ENCODE measurements at regions not wholly inside any gene's neighbourhood (a gene's known extent, or its start where the extent isn't known, plus 50 kb on each side); places are given as distances from the start of the nearest gene placed in this dataset.

DNA sequence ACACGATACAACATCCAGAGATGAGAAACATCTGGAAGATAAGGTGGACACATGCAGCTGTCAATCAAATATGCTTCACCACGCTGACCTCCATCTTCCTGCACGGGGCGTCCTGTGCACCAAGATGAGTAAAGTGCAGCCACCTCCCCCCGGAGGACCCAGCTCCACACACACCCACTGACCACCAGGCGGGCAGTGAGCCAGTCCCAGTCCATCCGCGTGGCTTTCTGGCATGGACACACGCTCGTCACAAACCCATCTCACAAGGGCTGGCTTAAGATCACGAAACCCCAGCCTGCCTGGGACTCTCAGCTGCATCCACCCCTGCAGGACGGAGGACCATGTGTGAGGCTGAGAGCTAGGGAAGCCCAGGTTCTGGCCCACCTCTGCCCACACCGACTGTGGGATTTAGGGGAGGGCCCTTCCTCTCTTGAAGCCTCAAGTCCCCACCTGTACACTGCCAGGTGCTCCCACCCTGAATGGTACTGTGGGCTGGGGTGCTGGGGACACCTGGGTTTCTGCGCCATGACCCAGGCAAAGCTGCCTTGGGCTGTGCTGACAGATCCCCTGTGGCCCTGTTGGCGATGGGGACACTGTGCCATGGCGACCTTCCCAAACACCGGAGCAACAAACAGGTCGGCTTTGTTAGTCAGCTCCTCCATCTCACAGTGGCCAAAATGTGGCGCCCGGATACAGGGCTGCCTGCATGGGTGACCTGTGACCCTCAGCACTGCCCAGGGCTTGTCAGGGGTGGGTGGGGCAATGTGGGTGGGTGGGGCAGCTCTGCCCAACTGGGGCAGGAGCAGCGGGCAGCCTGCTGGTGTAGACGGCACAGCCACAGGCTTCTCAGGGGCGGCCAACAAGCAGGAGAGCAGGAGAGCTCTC, 629.0 kb downstream of the TBC1D22A start:
- Mint-ChIP-seq H3K9me3 (peaks cover 50% of the 10 kb centered on the region), H3K36me3 (ENCODE audit: low read depth) (peaks cover 23% of the 10 kb centered on the region), H3K27ac (no peak overlapping the region), H3K4me1 (no peaks in the 10 kb centered on the region), H3K27me3 (ENCODE audit: insufficient read depth, low read depth, poor library complexity) (peaks cover 14% of the 10 kb centered on the region), H3K4me3 (no peak overlapping the region)
- ATAC-seq, result no peak
- no peak overlapping the region for H3K4me2 ChIP-seq
- no peaks in the 10 kb centered on the region for H3K4me1 ChIP-seq (ENCODE audit: insufficient read depth)
- H3K79me2 ChIP-seq (replicated peaks; ENCODE audit: insufficient read depth), result no peaks in the 10 kb centered on the region
- no peaks in the 10 kb centered on the region for H3K9me2 ChIP-seq (ENCODE audit: insufficient read depth)
- no peak overlapping the region for H2AFZ ChIP-seq
- no peaks in the 10 kb centered on the region for H3K36me3 ChIP-seq (ENCODE audit: insufficient read depth)
- no peaks in the 10 kb centered on the region for H4K20me1 ChIP-seq (replicated peaks; ENCODE audit: insufficient read depth)
- H3K27me3 ChIP-seq (ENCODE audit: insufficient read depth), result no peaks in the 10 kb centered on the region
- no peak overlapping the region for H3K4me3 ChIP-seq
- DNase-seq (ENCODE audit: low spot score), result no peak
- H3K27ac ChIP-seq (ENCODE audit: low read depth), result no peak overlapping the region
- TF ChIP-seq, protein P1, sequence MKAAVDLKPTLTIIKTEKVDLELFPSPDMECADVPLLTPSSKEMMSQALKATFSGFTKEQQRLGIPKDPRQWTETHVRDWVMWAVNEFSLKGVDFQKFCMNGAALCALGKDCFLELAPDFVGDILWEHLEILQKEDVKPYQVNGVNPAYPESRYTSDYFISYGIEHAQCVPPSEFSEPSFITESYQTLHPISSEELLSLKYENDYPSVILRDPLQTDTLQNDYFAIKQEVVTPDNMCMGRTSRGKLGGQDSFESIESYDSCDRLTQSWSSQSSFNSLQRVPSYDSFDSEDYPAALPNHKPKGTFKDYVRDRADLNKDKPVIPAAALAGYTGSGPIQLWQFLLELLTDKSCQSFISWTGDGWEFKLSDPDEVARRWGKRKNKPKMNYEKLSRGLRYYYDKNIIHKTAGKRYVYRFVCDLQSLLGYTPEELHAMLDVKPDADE (IDR thresholded peaks at IDR 0.05), result no peak
- TF ChIP-seq EZH2 (IDR thresholded peaks at IDR 0.05; ENCODE audit: low read depth, unreplicated experiment) (no peak), STAT1 (IDR thresholded peaks at IDR 0.05; ENCODE audit: unreplicated experiment) (no peak), POLR2AphosphoS5 (IDR thresholded peaks at IDR 0.05; ENCODE audit: low read depth) (no peak), EZH2phosphoT487 (IDR thresholded peaks at IDR 0.05; ENCODE audit: unreplicated experiment) (no peak), ZNF114 (CRISPR knock-in tag; IDR thresholded peaks at IDR 0.05) (no peak), NANOG (IDR thresholded peaks at IDR 0.05; ENCODE audit: borderline replicate concordance) (no peak), JUNB (IDR thresholded peaks at IDR 0.05; ENCODE audit: unreplicated experiment) (no peak), CREB1 (CRISPR knock-in tag; IDR thresholded peaks at IDR 0.05; ENCODE audit: low read depth) (no peak), ZNF331 (CRISPR knock-in tag; IDR thresholded peaks at IDR 0.05; ENCODE audit: low read depth) (no peak)
- TF ChIP-seq, protein P2, sequence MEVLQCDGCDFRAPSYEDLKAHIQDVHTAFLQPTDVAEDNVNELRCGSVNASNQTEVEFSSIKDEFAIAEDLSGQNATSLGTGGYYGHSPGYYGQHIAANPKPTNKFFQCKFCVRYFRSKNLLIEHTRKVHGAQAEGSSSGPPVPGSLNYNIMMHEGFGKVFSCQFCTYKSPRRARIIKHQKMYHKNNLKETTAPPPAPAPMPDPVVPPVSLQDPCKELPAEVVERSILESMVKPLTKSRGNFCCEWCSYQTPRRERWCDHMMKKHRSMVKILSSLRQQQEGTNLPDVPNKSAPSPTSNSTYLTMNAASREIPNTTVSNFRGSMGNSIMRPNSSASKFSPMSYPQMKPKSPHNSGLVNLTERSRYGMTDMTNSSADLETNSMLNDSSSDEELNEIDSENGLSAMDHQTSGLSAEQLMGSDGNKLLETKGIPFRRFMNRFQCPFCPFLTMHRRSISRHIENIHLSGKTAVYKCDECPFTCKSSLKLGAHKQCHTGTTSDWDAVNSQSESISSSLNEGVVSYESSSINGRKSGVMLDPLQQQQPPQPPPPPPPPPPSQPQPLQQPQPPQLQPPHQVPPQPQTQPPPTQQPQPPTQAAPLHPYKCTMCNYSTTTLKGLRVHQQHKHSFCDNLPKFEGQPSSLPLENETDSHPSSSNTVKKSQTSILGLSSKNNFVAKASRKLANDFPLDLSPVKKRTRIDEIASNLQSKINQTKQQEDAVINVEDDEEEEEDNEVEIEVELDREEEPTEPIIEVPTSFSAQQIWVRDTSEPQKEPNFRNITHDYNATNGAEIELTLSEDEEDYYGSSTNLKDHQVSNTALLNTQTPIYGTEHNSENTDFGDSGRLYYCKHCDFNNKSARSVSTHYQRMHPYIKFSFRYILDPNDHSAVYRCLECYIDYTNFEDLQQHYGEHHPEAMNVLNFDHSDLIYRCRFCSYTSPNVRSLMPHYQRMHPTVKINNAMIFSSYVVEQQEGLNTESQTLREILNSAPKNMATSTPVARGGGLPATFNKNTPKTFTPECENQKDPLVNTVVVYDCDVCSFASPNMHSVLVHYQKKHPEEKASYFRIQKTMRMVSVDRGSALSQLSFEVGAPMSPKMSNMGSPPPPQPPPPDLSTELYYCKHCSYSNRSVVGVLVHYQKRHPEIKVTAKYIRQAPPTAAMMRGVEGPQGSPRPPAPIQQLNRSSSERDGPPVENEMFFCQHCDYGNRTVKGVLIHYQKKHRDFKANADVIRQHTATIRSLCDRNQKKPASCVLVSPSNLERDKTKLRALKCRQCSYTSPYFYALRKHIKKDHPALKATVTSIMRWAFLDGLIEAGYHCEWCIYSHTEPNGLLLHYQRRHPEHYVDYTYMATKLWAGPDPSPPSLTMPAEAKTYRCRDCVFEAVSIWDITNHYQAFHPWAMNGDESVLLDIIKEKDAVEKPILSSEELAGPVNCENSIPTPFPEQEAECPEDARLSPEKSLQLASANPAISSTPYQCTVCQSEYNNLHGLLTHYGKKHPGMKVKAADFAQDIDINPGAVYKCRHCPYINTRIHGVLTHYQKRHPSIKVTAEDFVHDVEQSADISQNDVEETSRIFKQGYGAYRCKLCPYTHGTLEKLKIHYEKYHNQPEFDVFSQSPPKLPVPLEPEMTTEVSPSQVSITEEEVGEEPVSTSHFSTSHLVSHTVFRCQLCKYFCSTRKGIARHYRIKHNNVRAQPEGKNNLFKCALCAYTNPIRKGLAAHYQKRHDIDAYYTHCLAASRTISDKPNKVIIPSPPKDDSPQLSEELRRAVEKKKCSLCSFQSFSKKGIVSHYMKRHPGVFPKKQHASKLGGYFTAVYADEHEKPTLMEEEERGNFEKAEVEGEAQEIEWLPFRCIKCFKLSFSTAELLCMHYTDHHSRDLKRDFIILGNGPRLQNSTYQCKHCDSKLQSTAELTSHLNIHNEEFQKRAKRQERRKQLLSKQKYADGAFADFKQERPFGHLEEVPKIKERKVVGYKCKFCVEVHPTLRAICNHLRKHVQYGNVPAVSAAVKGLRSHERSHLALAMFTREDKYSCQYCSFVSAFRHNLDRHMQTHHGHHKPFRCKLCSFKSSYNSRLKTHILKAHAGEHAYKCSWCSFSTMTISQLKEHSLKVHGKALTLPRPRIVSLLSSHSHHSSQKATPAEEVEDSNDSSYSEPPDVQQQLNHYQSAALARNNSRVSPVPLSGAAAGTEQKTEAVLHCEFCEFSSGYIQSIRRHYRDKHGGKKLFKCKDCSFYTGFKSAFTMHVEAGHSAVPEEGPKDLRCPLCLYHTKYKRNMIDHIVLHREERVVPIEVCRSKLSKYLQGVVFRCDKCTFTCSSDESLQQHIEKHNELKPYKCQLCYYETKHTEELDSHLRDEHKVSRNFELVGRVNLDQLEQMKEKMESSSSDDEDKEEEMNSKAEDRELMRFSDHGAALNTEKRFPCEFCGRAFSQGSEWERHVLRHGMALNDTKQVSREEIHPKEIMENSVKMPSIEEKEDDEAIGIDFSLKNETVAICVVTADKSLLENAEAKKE (CRISPR knock-in tag; IDR thresholded peaks at IDR 0.05), result no peak
- TF ChIP-seq, protein P3, sequence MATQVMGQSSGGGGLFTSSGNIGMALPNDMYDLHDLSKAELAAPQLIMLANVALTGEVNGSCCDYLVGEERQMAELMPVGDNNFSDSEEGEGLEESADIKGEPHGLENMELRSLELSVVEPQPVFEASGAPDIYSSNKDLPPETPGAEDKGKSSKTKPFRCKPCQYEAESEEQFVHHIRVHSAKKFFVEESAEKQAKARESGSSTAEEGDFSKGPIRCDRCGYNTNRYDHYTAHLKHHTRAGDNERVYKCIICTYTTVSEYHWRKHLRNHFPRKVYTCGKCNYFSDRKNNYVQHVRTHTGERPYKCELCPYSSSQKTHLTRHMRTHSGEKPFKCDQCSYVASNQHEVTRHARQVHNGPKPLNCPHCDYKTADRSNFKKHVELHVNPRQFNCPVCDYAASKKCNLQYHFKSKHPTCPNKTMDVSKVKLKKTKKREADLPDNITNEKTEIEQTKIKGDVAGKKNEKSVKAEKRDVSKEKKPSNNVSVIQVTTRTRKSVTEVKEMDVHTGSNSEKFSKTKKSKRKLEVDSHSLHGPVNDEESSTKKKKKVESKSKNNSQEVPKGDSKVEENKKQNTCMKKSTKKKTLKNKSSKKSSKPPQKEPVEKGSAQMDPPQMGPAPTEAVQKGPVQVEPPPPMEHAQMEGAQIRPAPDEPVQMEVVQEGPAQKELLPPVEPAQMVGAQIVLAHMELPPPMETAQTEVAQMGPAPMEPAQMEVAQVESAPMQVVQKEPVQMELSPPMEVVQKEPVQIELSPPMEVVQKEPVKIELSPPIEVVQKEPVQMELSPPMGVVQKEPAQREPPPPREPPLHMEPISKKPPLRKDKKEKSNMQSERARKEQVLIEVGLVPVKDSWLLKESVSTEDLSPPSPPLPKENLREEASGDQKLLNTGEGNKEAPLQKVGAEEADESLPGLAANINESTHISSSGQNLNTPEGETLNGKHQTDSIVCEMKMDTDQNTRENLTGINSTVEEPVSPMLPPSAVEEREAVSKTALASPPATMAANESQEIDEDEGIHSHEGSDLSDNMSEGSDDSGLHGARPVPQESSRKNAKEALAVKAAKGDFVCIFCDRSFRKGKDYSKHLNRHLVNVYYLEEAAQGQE (IDR thresholded peaks at IDR 0.05; ENCODE audit: unreplicated experiment), result no peak
- TF ChIP-seq, protein P4, sequence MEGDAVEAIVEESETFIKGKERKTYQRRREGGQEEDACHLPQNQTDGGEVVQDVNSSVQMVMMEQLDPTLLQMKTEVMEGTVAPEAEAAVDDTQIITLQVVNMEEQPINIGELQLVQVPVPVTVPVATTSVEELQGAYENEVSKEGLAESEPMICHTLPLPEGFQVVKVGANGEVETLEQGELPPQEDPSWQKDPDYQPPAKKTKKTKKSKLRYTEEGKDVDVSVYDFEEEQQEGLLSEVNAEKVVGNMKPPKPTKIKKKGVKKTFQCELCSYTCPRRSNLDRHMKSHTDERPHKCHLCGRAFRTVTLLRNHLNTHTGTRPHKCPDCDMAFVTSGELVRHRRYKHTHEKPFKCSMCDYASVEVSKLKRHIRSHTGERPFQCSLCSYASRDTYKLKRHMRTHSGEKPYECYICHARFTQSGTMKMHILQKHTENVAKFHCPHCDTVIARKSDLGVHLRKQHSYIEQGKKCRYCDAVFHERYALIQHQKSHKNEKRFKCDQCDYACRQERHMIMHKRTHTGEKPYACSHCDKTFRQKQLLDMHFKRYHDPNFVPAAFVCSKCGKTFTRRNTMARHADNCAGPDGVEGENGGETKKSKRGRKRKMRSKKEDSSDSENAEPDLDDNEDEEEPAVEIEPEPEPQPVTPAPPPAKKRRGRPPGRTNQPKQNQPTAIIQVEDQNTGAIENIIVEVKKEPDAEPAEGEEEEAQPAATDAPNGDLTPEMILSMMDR (conservative IDR thresholded peaks at IDR 0.05; ENCODE audit: low read depth in 2 of 2), result no peak
- H3F3A ChIP-seq (replicated peaks; ENCODE audit: low read depth), result no peaks in the 10 kb centered on the region

Measured in GM23338 (cell line).